CD14-positive monocyte (primary cell): ENCODE measurements at regions not wholly inside any gene's neighbourhood (a gene's known extent, or its start where the extent isn't known, plus 50 kb on each side); places are given as distances from the start of the nearest gene placed in this dataset.

Experiments used
- DNase-seq, 3 donors: peaks; one replicate each; pipeline ENCODE4 v3.0.0-alpha.2; 2011 to 2022
- H2AFZ ChIP-seq: 2 replicates; pipeline ENCODE4 v1.6.0; 2012; ENCODE audit warnings: mild to moderate bottlenecking, low read depth, low read length, inconsistent platforms; ENCODE audit not compliant: insufficient read depth, poor library complexity, severe bottlenecking
- H3K27ac ChIP-seq, 2 donors: 1 replicate in 1 of 2; 2 replicates in 1 of 2; pipeline ENCODE4 v1.5.1; 2012 to 2013; ENCODE audit warnings: low read length in 2 of 2, control low read depth in 1 of 2, inconsistent platforms in 1 of 2, low read depth in 1 of 2, mild to moderate bottlenecking in 1 of 2
- H3K27me3 ChIP-seq, 2 donors: one replicate each; pipeline versions ENCODE4 v1.6.0 to v1.6.1; 2011 to 2013; ENCODE audit warnings: low read length in 2 of 2; ENCODE audit not compliant: control insufficient read depth in 2 of 2, insufficient read depth in 2 of 2
- H3K36me3 ChIP-seq, 2 donors: replicated peaks in 1 of 2; 1 replicate in 1 of 2; 2 replicates in 1 of 2; pipeline versions ENCODE4 v1.5.1 to v1.6.1; 2012 to 2013; ENCODE audit warnings: low read length in 2 of 2, control low read depth in 1 of 2, inconsistent platforms in 1 of 2, mild to moderate bottlenecking in 1 of 2; ENCODE audit not compliant: insufficient read depth in 2 of 2, control insufficient read depth in 1 of 2
- H3K4me1 ChIP-seq, 2 donors: 1 replicate in 1 of 2; 2 replicates in 1 of 2; pipeline versions ENCODE4 v1.5.1 to v1.6.1; 2012 to 2013; ENCODE audit warnings: low read length in 2 of 2, control low read depth in 1 of 2, inconsistent platforms in 1 of 2, mild to moderate bottlenecking in 1 of 2, moderate library complexity in 1 of 2; ENCODE audit not compliant: insufficient read depth in 2 of 2, control insufficient read depth in 1 of 2
- H3K4me2 ChIP-seq: replicated peaks from 2 replicates; pipeline ENCODE3; 2012; ENCODE audit warnings: low read length, moderate library complexity, mild to moderate bottlenecking; ENCODE audit not compliant: poor library complexity, severe bottlenecking; ENCODE audit errors: extremely low read depth
- H3K4me3 ChIP-seq, 3 experiments: fragments of 200-600 bp in 1 of 3; sonication (generic) in 1 of 3; replicated peaks in 1 of 3; 1 replicate in 2 of 3; 2 replicates in 1 of 3; pipeline ENCODE4 v1.5.1; 2011 to 2013; ENCODE audit warnings: low read length in 3 of 3, mild to moderate bottlenecking in 3 of 3, control low read depth in 2 of 3, low read depth in 2 of 3, inconsistent platforms in 1 of 3, moderate library complexity in 1 of 3
- H3K79me2 ChIP-seq: 2 replicates; pipeline ENCODE4 v1.6.0; 2012; ENCODE audit warnings: mild to moderate bottlenecking, control low read depth, inconsistent platforms, low read length, moderate library complexity; ENCODE audit not compliant: insufficient read depth
- H3K9ac ChIP-seq: 2 replicates; pipeline ENCODE4 v1.6.0; 2017; ENCODE audit warnings: low read length, mild to moderate bottlenecking; ENCODE audit not compliant: insufficient read depth, poor library complexity, severe bottlenecking
- H3K9me3 ChIP-seq, 2 donors: replicated peaks in 1 of 2; 1 replicate in 1 of 2; 2 replicates in 1 of 2; pipeline versions ENCODE4 v1.5.1 to v1.6.1; 2012 to 2013; ENCODE audit warnings: low read length in 2 of 2, control low read depth in 1 of 2; ENCODE audit not compliant: control insufficient read depth in 1 of 2, insufficient read depth in 1 of 2
- H4K20me1 ChIP-seq: 2 replicates; pipeline ENCODE4 v1.6.0; 2012; ENCODE audit warnings: mild to moderate bottlenecking, low read length, control low read depth, moderate library complexity; ENCODE audit not compliant: insufficient read depth
- H3K27ac Mint-ChIP-seq, 7 donors: one replicate each; pipeline ENCODE4 v1.8.0; 2020; ENCODE audit warnings: mild to moderate bottlenecking in 7 of 7, mixed read lengths in 7 of 7, moderate library complexity in 6 of 7, inconsistent platforms in 2 of 7
- H3K27me3 Mint-ChIP-seq, 3 donors: one replicate each; pipeline ENCODE4 v1.8.0; 2021 to 2022; ENCODE audit warnings: low read depth in 3 of 3, mild to moderate bottlenecking in 3 of 3, mixed read lengths in 3 of 3, moderate library complexity in 3 of 3, inconsistent platforms in 1 of 3
- H3K36me3 Mint-ChIP-seq, 2 donors: one replicate each; pipeline ENCODE4 v1.8.0; 2020; ENCODE audit warnings: mixed read lengths in 2 of 2, inconsistent platforms in 1 of 2, mild to moderate bottlenecking in 1 of 2
- H3K4me1 Mint-ChIP-seq: one replicate; pipeline ENCODE4 v1.8.0; 2020; ENCODE audit warnings: mild to moderate bottlenecking, mixed read lengths
- H3K4me3 Mint-ChIP-seq, 2 donors: one replicate each; pipeline ENCODE4 v1.8.0; 2020; ENCODE audit warnings: mild to moderate bottlenecking in 2 of 2, mixed read lengths in 2 of 2, moderate library complexity in 1 of 2
- H3K9me3 Mint-ChIP-seq, 7 donors: one replicate each; pipeline ENCODE4 v1.8.0; 2020 to 2022; ENCODE audit warnings: mixed read lengths in 7 of 7, mild to moderate bottlenecking in 6 of 7, moderate library complexity in 6 of 7, inconsistent platforms in 2 of 7
- CTCF ChIP-seq: fragments of 200-600 bp; IDR thresholded peaks from one replicate; pipeline ENCODE4 v1.8.0; 2022; ENCODE audit warnings: antibody characterized with exemption, mild to moderate bottlenecking
- WGBS: methylation state at CpG from one replicate; pipeline ENCODE4 v1.1.5; 2013; ENCODE audit warnings: missing lambda C conversion rate; ENCODE audit not compliant: insufficient coverage; 5-methylcytosine and 5-hydroxymethylcytosine counted together
- intact Hi-C, 2 donors: fragments of 100-400 bp; cut with micrococcal nuclease; formaldehyde crosslinking; loops; one replicate each; pipeline versions ENCODE4 v1.15.0 to v1.15.1; 2023

GRCh38 chr1:199261328-199261727, 622.5 kb downstream of the PTPRC start:
- DNase-seq, result no peak
- Histone ChIP-seq H3K27me3 (no peaks in the 10 kb centered on the region), H3K36me3 (no peaks in the 10 kb centered on the region), H3K4me3 (no peak overlapping the region), H3K4me1 (no peaks in the 10 kb centered on the region), H4K20me1 (no peaks in the 10 kb centered on the region), H3K4me2 (no peak overlapping the region), H2AFZ (no peak overlapping the region), H3K27ac (no peak overlapping the region), H3K79me2 (no peaks in the 10 kb centered on the region), H3K9ac (no peak overlapping the region), H3K9me3 (peaks cover 0 to 2% of the 10 kb centered on the region in 2 donors)
- peaks cover 0 to 1% (median 0%) of the 10 kb centered on the region in 3 donors for H3K27me3 Mint-ChIP-seq
- intact Hi-C loops, result no loop called here
- 100% methylated on average over 2 of the region's 4 CpGs for WGBS
- no peaks in the 10 kb centered on the region for H3K4me1 Mint-ChIP-seq
- no peaks in the 10 kb centered on the region for H3K36me3 Mint-ChIP-seq
- H3K4me3 Mint-ChIP-seq, result no peak overlapping the region
- H3K27ac Mint-ChIP-seq, result no peak overlapping the region
- TF ChIP-seq CTCF, result no peak
- H3K9me3 Mint-ChIP-seq, result peaks cover 0 to 12% (median 2%) of the 10 kb centered on the region in 7 donors

- no peak overlapping the region for H2AFZ ChIP-seq
- no peak overlapping the region for H3K9ac ChIP-seq
- no peaks in the 10 kb centered on the region for H3K4me1 ChIP-seq
- DNase-seq, result no peak
- H4K20me1 ChIP-seq, result no peaks in the 10 kb centered on the region
- no peaks in the 10 kb centered on the region for H3K36me3 ChIP-seq
- H3K79me2 ChIP-seq, result no peaks in the 10 kb centered on the region
- no peaks in the 10 kb centered on the region for H3K27me3 ChIP-seq
- no peak overlapping the region for H3K4me3 ChIP-seq
- H3K4me3 Mint-ChIP-seq, result no peak overlapping the region
- H3K4me1 Mint-ChIP-seq, result no peaks in the 10 kb centered on the region
- intact Hi-C loops, result no loop called here
- no peaks in the 10 kb centered on the region for H3K36me3 Mint-ChIP-seq
- H3K27ac Mint-ChIP-seq, result no peak overlapping the region
- H3K27ac ChIP-seq, result no peak overlapping the region
- no peaks in the 10 kb centered on the region for H3K27me3 Mint-ChIP-seq
- H3K4me2 ChIP-seq, result no peak overlapping the region
- H3K9me3 ChIP-seq, result no peaks in the 10 kb centered on the region
- peaks cover 0 to 6% (median 1%) of the 10 kb centered on the region in 7 donors for H3K9me3 Mint-ChIP-seq
- no CpG with 5 or more reads among the region's 2 CpGs for WGBS
- no peak for TF ChIP-seq CTCF
Measured at GRCh38 chr1:199264283-199264682, 625.4 kb downstream of the PTPRC start.
